Effector memory CD8-positive, alpha-beta T cell (primary cell): ENCODE measurements at regions not wholly inside any gene's neighbourhood (a gene's known extent, or its start where the extent isn't known, plus 50 kb on each side); places are given as distances from the start of the nearest gene placed in this dataset.

ENCODE experiments used
- ATAC-seq: fragments of 150-1000 bp; cut with Tn5 transposase; replicated peaks from 2 replicates; pipeline ENCODE4 v1.10.0; 2021; ENCODE audit warnings: mild to moderate bottlenecking, moderate library complexity
- DNase-seq, 3 experiments: peaks; one replicate each; pipeline ENCODE4 v3.0.0; 2021
- H3K27ac Mint-ChIP-seq, 2 donors: one replicate each; pipeline ENCODE4 v1.8.0; 2022; ENCODE audit warnings: mild to moderate bottlenecking in 2 of 2, mixed read lengths in 2 of 2, moderate library complexity in 2 of 2
- H3K27me3 Mint-ChIP-seq, 2 donors: one replicate each; pipeline ENCODE4 v1.8.0; 2022; ENCODE audit warnings: mixed read lengths in 2 of 2
- H3K36me3 Mint-ChIP-seq: one replicate; pipeline ENCODE4 v1.8.0; 2022; ENCODE audit warnings: mild to moderate bottlenecking, moderate library complexity, mixed read lengths; ENCODE audit not compliant: insufficient read depth
- H3K4me1 Mint-ChIP-seq, 2 donors: one replicate each; pipeline ENCODE4 v1.8.0; 2022; ENCODE audit warnings: low read depth in 2 of 2, mixed read lengths in 2 of 2
- H3K4me3 Mint-ChIP-seq, 2 donors: one replicate each; pipeline ENCODE4 v1.8.0; 2022; ENCODE audit warnings: mild to moderate bottlenecking in 2 of 2, mixed read lengths in 2 of 2, moderate library complexity in 2 of 2
- H3K9me3 Mint-ChIP-seq, 2 donors: one replicate each; pipeline ENCODE4 v1.8.0; 2022; ENCODE audit warnings: mixed read lengths in 2 of 2

DNA sequence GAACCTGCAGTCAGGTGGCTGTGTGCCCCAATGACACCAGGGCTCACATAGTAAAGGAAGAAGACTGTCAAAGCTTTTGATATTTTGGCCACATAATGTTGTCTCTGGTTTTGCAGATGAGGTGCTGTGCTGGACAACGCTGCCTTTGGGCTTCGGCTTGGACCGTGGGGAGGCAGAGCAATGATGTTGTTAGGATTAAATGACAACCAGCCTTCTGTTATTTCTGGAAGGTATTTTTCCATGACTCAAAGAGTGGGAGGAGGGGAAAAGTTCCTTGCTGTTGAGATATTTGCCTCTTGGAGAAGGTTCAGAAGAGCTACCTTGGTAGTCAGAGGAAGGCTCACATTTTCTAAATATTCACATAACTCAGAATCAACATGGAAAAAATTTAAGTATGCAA lies 187.3 kb upstream of the GALNT2 start:
- Mint-ChIP-seq H3K9me3 (no peaks in the 10 kb centered on the region), H3K4me3 (no peak overlapping the region), H3K27ac (no peak overlapping the region), H3K4me1 (no peaks in the 10 kb centered on the region), H3K36me3 (no peaks in the 10 kb centered on the region), H3K27me3 (peaks cover 71 to 72% of the 10 kb centered on the region in 2 donors)
- DNase-seq (no peak), ATAC-seq (no peak)

DNA sequence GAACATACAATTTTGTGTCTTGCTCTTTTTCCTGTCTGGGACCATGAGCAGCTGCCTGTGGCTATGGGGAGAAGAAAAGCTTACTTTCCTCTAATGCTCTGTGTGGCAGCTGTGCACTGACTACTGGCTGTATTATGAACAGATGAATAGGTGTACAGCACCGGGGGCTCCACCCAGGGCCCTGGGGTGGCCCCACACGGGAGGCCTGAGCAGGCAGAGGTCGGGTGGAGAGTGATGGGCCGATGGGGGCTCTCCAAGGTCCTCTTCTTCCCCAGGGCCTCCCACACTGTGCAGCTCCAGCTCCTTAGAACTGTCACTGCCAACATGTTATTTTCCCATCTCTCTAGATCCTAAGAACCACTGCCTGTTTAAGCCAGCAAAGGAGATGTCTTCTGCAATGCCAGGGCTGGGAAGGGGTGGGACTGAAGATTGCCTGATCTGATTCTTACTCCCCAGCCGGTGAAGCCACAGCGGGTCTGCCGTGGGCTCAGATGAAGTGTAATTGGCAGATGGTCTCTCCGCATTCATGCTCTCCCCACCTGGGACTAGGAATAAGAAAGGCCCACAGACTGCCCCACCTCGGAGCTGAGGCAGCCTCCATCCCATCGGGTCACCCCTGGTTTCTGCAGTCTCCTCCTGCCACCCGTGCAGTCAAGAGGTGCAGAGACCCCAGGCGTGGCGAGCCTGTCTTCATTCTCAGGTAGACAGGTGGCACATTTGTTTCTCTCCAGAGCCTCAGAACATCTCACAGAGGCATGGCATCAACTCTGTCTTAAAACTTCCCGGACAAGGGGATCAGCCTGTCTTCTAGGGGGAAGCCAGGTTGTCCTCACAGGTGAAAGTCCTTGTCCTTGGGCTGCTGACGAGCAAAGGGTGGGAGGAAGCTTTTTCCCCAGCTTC lies 186.5 kb upstream of the GALNT2 start:
- ATAC-seq, result no peak
- no peaks in the 10 kb centered on the region for H3K9me3 Mint-ChIP-seq
- H3K27ac Mint-ChIP-seq, result no peak overlapping the region
- H3K4me1 Mint-ChIP-seq, result no peaks in the 10 kb centered on the region
- H3K27me3 Mint-ChIP-seq, result peaks cover 71 to 73% of the 10 kb centered on the region in 2 donors
- no peak overlapping the region for H3K4me3 Mint-ChIP-seq
- DNase-seq, result no peak
- no peaks in the 10 kb centered on the region for H3K36me3 Mint-ChIP-seq

DNA sequence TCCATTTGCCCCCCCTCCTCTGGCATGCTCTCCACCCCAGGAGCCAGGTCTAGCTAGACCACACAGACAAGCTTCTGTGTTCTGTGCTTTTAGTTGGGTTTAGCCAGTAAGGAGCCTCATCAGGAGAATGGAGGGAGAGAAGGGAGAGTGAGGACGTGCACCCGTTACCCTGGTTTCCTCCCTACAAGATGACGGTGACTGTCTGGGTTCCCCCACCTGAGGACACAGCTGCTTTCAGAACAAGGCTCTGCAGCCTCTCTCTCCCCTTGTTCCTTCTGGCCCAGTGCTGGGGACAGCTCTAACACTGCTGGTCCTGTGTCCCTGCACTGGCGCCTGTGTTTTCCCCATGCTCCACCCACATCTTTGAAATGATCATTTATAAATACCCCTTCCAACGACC lies 184.4 kb upstream of the GALNT2 start:
- H3K4me1 Mint-ChIP-seq, result no peaks in the 10 kb centered on the region
- no peak for ATAC-seq
- H3K9me3 Mint-ChIP-seq, result no peaks in the 10 kb centered on the region
- peaks cover 71 to 82% of the 10 kb centered on the region in 2 donors for H3K27me3 Mint-ChIP-seq
- no peaks in the 10 kb centered on the region for H3K36me3 Mint-ChIP-seq
- H3K4me3 Mint-ChIP-seq, result no peak overlapping the region
- no peak overlapping the region for H3K27ac Mint-ChIP-seq
- no peak for DNase-seq

DNA sequence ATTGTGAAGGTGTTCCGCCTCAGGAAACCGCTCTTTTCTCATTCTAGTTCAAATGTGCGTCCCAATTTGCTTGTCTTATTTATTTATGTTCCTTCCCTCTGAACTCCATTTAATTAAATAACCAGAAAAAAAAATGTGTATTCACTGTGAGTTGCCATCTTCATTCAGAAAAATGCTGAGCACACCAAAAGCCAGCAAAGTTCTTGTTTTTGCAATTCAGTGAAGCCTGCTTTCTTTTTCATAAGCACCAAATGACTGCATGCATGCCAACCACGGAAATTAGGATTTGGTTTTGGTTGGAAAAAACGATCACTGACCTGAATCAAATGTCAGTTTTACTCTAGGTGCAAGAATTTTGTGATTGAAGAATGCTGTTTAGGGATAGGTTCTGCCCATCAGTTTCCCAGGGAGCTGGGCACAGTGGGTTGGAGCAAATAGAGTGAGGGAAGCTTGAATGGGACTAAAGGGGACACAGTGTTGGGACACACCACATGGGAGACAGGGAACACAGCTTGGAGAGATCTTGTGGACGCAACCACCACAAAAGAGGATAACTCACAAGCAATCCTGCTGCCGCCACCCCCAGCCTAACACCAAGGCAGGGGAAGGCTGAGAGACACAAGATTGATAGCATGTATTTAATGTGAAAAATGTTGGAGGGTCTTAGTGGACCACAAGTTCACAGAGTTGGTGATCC lies 183.4 kb upstream of the GALNT2 start:
- DNase-seq (no peak), ATAC-seq (no peak)
- no peaks in the 10 kb centered on the region for H3K9me3 Mint-ChIP-seq
- no peak overlapping the region for H3K27ac Mint-ChIP-seq
- H3K27me3 Mint-ChIP-seq, result peaks cover 73 to 79% of the 10 kb centered on the region in 2 donors
- no peak overlapping the region for H3K4me3 Mint-ChIP-seq
- no peaks in the 10 kb centered on the region for H3K36me3 Mint-ChIP-seq
- H3K4me1 Mint-ChIP-seq, result no peaks in the 10 kb centered on the region

DNA sequence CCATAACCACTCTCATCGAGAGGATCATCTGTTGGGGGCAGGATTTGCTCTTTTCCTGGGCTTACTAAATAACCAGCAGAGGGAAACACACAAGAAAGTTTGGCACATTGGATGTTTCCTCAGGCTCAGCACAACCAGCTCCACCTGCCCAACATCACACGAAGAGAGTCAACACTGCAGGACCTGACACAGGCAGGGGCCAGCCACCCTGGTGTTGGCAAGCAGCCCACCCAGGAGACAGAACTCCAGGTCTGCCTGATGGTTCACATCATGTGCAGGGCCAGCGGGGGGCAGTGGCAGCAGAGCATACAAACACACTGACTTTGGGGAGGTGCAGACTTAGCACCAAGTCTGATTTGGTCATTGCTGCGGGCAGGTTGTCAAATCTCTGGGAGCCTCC lies 182.3 kb upstream of the GALNT2 start:
- no peak for ATAC-seq
- H3K4me1 Mint-ChIP-seq, result no peaks in the 10 kb centered on the region
- no peak overlapping the region for H3K4me3 Mint-ChIP-seq
- H3K27ac Mint-ChIP-seq, result no peak overlapping the region
- peaks cover 73 to 79% of the 10 kb centered on the region in 2 donors for H3K27me3 Mint-ChIP-seq
- no peaks in the 10 kb centered on the region for H3K9me3 Mint-ChIP-seq
- no peak for DNase-seq
- H3K36me3 Mint-ChIP-seq, result no peaks in the 10 kb centered on the region

DNA sequence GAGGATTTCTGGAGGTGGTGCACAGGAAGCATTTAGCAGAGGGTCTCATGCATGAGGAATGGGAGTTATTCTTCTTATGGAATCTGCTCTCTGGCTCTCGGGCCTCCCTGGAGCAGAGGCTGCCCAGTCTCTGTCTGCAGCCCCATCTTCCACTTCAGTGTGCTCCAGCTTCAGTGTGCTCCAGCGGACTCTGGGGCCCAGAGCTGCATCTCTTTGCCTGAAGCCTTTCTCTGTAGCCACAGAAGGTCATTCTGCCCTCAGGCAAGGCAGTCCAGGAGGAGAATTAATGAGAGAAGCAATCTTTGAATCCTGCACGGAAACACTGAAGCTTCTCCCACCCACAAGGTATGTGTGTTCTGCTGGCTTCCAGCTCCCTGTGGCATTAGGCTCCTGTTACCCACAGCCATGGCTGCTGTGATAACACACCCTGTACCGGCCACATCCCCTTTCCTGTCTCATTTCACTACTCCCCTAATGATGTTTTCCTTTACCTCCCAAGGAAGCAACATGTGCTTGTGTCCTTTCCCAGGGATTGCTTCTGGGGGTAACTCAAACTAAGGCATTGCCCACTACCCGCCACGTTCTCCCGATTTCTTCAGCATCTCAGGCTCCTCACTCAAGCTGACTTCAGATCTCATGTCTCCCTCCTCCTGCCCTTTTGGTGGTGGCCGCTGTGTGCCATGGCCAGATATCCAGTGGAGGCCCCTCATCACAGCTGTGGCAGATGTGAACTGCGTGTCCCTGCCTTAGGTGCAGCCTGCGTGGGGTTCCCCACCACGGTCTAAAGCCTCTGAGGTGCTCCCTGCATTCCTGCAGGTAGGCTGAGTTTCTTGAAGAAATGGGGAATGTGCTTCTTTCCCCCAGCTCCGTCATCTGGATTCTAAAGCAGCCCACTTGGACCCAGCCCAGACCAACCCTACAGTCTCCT lies 181.2 kb upstream of the GALNT2 start:
- no peak overlapping the region for H3K27ac Mint-ChIP-seq
- no peaks in the 10 kb centered on the region for H3K36me3 Mint-ChIP-seq
- DNase-seq, result no peak
- no peaks in the 10 kb centered on the region for H3K4me1 Mint-ChIP-seq
- peaks cover 66 to 74% of the 10 kb centered on the region in 2 donors for H3K27me3 Mint-ChIP-seq
- no peaks in the 10 kb centered on the region for H3K9me3 Mint-ChIP-seq
- no peak for ATAC-seq
- H3K4me3 Mint-ChIP-seq, result no peak overlapping the region

DNA sequence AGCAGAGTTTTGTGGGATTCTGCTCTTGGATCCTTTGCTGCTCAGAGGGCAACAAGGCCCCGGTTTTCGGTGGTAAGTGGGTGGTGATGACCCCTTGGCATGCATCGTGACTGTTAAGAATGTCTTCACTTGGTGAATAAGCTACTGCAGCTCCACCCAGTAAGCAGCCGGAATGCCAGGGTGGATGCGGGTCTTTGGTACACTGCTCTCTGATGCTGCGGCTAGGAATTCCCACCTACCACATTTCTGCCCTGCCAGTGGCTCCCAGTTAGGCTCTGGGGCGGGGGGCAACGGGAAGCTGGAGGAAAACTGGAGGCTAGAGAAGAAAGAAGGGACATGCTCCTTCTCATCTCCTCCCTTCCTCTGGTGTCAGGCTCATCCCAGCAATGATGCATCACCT lies 180.4 kb upstream of the GALNT2 start:
- ATAC-seq (no peak), DNase-seq (no peak)
- H3K36me3 Mint-ChIP-seq, result no peaks in the 10 kb centered on the region
- H3K4me1 Mint-ChIP-seq, result no peaks in the 10 kb centered on the region
- no peak overlapping the region for H3K4me3 Mint-ChIP-seq
- H3K9me3 Mint-ChIP-seq, result no peaks in the 10 kb centered on the region
- no peak overlapping the region for H3K27ac Mint-ChIP-seq
- peaks cover 58 to 72% of the 10 kb centered on the region in 2 donors for H3K27me3 Mint-ChIP-seq

DNA sequence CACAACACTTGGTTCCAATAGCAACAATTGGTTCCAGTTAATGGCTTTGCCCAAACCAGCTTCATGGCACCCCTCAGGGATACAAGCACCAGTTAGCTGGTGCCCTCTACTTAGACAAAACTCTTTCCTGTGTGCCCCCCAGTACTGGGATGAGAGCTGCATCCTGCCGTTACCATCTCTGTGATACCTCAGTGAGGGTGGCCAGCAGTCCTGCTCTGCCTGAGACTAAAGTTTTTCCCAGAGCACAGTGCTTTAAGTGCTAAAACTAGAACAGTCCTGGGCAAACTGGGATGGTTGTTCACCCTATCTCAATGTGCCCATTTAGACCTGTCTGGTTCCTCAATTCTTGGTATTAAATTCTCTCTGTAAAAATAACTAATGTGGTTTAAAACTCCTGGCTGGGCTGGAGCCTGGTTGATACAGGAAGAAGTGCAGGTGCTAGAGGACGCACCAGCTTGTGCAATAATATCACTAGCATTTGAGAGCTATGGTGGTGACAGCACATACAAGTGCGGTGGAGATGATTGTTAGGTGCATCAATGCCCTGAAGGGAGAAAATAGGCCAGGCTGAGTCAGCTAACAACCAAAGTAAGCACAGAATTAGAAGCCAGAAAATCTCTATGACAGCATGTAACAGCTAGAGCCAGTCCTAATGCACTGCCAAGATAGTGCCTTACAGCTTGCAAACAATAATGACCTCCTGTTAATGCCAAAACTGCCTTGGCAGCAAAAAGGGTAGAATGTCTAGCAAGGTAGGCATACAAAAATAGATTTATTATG lies 179.8 kb upstream of the GALNT2 start:
- H3K4me3 Mint-ChIP-seq, result no peak overlapping the region
- H3K9me3 Mint-ChIP-seq, result no peaks in the 10 kb centered on the region
- DNase-seq (no peak), ATAC-seq (no peak)
- H3K27ac Mint-ChIP-seq, result no peak overlapping the region
- H3K27me3 Mint-ChIP-seq, result peaks cover 57 to 78% of the 10 kb centered on the region in 2 donors
- H3K4me1 Mint-ChIP-seq, result no peaks in the 10 kb centered on the region
- no peaks in the 10 kb centered on the region for H3K36me3 Mint-ChIP-seq

DNA sequence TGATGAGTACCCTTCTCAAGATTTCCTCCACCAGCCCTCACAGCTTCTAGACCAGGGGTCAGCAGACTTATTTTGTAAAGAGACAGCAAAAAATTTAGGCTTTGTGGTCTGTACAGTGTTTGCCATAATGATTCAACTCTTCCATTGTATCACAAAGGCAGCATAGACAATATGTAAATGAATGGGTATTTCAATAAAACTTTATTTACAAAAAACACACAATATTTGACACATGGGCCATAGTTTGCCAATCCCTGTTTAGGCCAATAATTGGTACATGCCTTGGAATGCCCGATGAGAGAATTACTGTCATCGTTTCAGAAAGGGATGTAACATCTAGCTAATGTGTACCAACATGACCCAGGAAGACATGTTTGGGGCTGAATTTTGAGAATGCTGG lies 178.9 kb upstream of the GALNT2 start:
- ATAC-seq (no peak), DNase-seq (no peak)
- Mint-ChIP-seq H3K4me1 (no peaks in the 10 kb centered on the region), H3K4me3 (no peak overlapping the region), H3K27me3 (peaks cover 56 to 78% of the 10 kb centered on the region in 2 donors), H3K9me3 (no peaks in the 10 kb centered on the region), H3K36me3 (no peaks in the 10 kb centered on the region), H3K27ac (no peak overlapping the region)

DNA sequence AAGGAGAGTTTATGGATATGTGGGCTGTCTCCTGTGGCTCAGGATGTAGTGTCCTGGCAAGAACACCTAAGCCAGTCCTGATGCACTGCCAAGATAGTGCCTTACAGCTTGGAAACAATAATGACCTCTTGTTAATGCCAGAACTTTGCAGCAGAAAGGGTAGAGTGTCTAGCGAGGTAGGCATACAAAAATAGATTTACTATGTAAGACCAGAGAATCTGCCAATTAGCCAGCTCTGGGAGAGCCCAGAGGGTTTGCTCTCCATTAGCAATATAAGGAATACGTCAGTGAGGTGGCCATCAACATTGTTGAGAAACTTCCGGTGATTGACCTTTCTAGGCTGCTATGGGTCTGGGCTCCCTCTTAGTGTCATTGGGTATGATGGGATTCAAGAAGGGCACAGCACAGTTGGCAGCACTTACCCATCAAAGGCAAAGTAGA lies 178.5 kb upstream of the GALNT2 start:
- H3K4me3 Mint-ChIP-seq, result no peak overlapping the region
- H3K27me3 Mint-ChIP-seq, result peaks cover 55 to 78% of the 10 kb centered on the region in 2 donors
- H3K36me3 Mint-ChIP-seq, result no peaks in the 10 kb centered on the region
- ATAC-seq (no peak), DNase-seq (no peak)
- H3K27ac Mint-ChIP-seq, result no peak overlapping the region
- H3K4me1 Mint-ChIP-seq, result no peaks in the 10 kb centered on the region
- no peaks in the 10 kb centered on the region for H3K9me3 Mint-ChIP-seq

DNA sequence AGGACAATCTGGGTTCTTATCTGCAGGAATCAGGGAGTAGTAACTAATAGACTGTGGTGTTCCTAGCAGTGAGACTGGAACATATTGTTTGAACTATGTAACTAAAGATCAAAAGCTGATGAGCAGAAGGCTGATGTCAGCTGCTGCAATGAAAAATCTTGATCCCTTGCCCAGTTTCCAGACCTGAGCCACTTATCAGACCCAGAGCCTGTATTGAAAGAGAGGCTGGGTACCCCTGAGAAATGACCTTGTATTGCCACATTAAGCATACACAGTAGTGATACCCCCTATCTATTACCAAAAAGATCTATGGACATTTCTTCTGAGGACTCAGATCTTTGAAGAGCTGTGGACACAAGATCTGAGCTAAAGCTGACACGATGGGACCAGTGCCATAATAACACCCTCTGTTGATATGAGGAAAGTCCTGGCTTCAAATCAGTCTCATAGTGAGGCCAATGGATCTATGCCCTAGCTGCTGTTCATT lies 178.0 kb upstream of the GALNT2 start:
- no peak for DNase-seq
- no peak overlapping the region for H3K27ac Mint-ChIP-seq
- no peaks in the 10 kb centered on the region for H3K9me3 Mint-ChIP-seq
- no peaks in the 10 kb centered on the region for H3K4me1 Mint-ChIP-seq
- ATAC-seq, result no peak
- peaks cover 50 to 78% of the 10 kb centered on the region in 2 donors for H3K27me3 Mint-ChIP-seq
- H3K36me3 Mint-ChIP-seq, result no peaks in the 10 kb centered on the region
- H3K4me3 Mint-ChIP-seq, result no peak overlapping the region

DNA sequence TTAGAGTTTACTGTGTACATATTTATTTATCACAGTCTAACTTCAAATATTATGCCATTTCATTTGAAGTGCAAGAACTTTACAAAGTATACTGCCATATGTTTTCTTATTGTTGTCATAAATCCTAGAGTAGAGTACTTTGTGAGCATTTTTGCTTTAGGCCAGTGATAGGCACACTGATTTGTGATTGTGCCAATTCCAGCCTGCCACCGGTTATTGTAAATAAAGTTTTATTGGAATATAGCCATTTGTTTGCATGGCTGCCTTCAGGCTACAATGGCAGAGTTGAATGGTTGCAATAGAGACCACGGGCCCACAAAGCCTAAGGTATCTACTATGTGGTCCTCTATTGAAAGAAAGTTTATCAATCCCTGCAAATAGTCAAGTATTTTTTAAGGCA lies 175.8 kb upstream of the GALNT2 start:
- Mint-ChIP-seq H3K27ac (no peak overlapping the region), H3K9me3 (no peaks in the 10 kb centered on the region), H3K36me3 (no peaks in the 10 kb centered on the region)

More for the DNA sequence above, 175.8 kb upstream of the GALNT2 start:
- Mint-ChIP-seq H3K4me3 (no peak overlapping the region), H3K4me1 (no peaks in the 10 kb centered on the region), H3K27me3 (peaks cover 53 to 85% of the 10 kb centered on the region in 2 donors)
- DNase-seq (no peak), ATAC-seq (no peak)
